ENCODE measurements at regions not wholly inside any gene's neighbourhood (a gene's known extent, or its start where the extent isn't known, plus 50 kb on each side); places are given as distances from the start of the nearest gene placed in this dataset.

DNA sequence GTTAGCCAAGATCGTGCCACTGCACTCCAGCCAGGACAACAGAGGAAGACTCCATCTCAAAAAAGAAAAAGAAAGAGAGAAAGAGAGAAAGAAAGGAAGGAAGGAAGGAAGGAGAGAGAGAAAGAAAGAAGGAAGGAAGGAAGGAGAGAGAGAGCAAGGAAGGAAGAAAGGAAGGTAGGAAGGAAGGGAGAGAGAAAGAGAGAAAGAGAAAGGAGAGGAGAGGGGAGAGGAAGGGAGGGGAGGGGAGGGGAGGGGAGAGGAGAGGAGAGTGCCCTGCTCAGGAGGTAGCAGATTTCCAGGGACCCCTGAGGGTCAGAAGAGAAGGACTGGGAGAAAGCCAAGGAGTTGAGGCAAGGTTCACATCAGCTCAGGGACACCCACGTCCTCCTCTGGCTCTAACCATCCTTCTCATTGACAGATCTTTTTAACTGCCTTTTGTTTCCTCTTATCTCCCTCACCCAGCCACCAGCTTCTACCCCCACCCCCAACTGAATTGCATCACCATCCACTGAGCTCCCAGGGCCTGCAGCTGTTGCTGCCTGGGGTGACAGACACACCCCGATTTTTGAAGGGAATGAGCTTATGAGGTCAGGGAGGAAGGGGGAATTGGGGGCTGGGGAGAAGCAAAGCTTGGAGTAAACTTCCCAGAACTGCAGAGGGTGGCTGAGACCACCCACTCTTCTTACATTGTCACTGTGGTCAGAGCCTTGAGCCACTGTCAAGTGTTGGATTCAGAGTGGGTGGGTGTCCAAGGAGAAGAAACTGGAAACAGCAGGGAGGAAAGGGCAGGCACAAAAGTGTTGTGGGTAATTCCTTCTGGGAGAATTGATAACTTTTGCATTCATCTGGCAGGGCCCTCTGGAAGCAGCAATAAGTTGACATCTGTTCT is 91.6 kb downstream of the GLUL start:
- TF ChIP-seq, protein P1, sequence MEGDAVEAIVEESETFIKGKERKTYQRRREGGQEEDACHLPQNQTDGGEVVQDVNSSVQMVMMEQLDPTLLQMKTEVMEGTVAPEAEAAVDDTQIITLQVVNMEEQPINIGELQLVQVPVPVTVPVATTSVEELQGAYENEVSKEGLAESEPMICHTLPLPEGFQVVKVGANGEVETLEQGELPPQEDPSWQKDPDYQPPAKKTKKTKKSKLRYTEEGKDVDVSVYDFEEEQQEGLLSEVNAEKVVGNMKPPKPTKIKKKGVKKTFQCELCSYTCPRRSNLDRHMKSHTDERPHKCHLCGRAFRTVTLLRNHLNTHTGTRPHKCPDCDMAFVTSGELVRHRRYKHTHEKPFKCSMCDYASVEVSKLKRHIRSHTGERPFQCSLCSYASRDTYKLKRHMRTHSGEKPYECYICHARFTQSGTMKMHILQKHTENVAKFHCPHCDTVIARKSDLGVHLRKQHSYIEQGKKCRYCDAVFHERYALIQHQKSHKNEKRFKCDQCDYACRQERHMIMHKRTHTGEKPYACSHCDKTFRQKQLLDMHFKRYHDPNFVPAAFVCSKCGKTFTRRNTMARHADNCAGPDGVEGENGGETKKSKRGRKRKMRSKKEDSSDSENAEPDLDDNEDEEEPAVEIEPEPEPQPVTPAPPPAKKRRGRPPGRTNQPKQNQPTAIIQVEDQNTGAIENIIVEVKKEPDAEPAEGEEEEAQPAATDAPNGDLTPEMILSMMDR (IDR thresholded peaks at IDR 0.05) = no peak
- no peak for TF ChIP-seq POLR2AphosphoS5 (IDR thresholded peaks at IDR 0.05)
